Activated CD8-positive, alpha-beta memory T cell treated with anti-CD3 and anti-CD28 coated beads, Interleukin-2, amount 10 ng/mL, durations not matched to agents 7 days and 5 days (primary cell): ENCODE measurements at regions not wholly inside any gene's neighbourhood (a gene's known extent, or its start where the extent isn't known, plus 50 kb on each side); places are given as distances from the start of the nearest gene placed in this dataset.
"Not testable (repeated sequence)": the region's sequence is repeated elsewhere in the genome, so short reads cannot be mapped to it uniquely, and the experiment has no call there.

Experiments used
- ATAC-seq: fragments of 150-1000 bp; cut with Tn5 transposase; one replicate; pipeline ENCODE4 v1.10.0; 2021; ENCODE audit warnings: moderate library complexity
- CTCF ChIA-PET: fragments of 350-600 bp; sonication (Branson Sonifier 250); formaldehyde crosslinking; loops from one replicate; lab custom pipeline; 2021; ENCODE audit warnings: antibody characterized with exemption; lab: Charles Lee
- DNase-seq: peaks from one replicate; pipeline ENCODE4 v3.0.0-alpha.2; 2020
- H3K27ac Mint-ChIP-seq: one replicate; pipeline ENCODE4 v1.8.0; 2021; ENCODE audit warnings: mild to moderate bottlenecking, mixed read lengths
- H3K27me3 Mint-ChIP-seq: one replicate; pipeline ENCODE4 v1.8.0; 2021; ENCODE audit warnings: mixed read lengths
- H3K36me3 Mint-ChIP-seq: one replicate; pipeline ENCODE4 v1.8.0; 2021; ENCODE audit warnings: mild to moderate bottlenecking, mixed read lengths
- H3K4me1 Mint-ChIP-seq: one replicate; pipeline ENCODE4 v1.8.0; 2021; ENCODE audit warnings: mixed read lengths
- H3K4me3 Mint-ChIP-seq: one replicate; pipeline ENCODE4 v1.8.0; 2021; ENCODE audit warnings: mild to moderate bottlenecking, moderate library complexity, mixed read lengths
- H3K9me3 Mint-ChIP-seq: one replicate; pipeline ENCODE4 v1.8.0; 2022; ENCODE audit warnings: low read depth, mixed read lengths

DNA sequence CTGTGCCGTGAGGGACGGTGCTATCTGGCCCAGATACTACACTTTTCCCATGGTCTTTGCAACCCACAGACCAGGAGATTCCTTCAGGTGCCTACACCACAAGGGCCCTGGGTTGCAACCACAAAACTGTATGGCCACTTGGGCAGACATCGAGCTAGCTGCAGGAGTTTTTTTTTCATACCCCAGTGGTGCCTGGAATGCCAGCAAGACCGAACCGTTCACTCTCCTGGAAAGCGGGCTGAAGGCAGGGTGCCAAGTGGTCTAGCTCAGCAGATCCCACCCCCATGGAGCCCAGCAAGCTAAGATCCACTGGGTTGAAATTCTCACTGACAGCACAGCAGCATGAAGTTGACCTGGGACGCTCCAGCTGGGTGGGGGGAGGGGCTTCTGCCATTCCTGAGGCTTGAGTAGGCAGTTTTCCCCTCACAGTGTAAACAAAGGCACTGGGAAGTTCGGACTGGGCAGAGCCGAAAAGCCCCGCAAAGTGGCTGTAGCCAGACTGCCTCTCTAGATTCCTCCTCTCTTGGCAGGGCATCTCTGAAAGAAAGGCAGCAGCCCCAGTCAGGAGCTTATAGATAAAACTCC lies 638.9 kb downstream of the SLC16A7 start:
- H3K4me1 Mint-ChIP-seq, H3K36me3 Mint-ChIP-seq, DNase-seq, H3K27ac Mint-ChIP-seq, H3K9me3 Mint-ChIP-seq, H3K27me3 Mint-ChIP-seq, CTCF ChIA-PET, ATAC-seq, H3K4me3 Mint-ChIP-seq: not testable (repeated sequence)

DNA sequence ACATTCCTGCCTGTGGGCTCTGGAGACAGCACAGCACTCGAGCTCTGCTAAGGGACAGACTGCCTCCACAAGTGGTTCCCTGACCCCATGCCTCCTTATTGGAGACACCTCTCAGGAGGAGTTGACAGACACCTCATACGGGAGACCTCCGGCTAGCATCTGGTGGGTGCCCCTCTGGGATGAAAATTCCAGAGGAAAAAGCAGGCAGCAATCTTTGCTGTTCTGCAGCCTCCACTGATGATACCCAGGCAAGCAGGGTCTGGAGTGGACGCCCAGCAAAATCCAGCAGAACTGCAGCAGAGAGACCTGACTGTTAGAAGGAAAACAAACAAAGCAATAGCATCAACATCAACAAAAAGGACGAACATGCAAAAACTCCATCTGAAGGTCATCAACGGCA lies 639.4 kb downstream of the SLC16A7 start:
- no peaks in the 10 kb centered on the region for H3K27me3 Mint-ChIP-seq
- H3K27ac Mint-ChIP-seq: no peak overlapping the region
- DNase-seq (no peak), ATAC-seq (no peak)
- H3K36me3 Mint-ChIP-seq: no peaks in the 10 kb centered on the region
- no peaks in the 10 kb centered on the region for H3K4me1 Mint-ChIP-seq
- peaks cover 6% of the 10 kb centered on the region for H3K9me3 Mint-ChIP-seq
- H3K4me3 Mint-ChIP-seq: no peak overlapping the region
- CTCF ChIA-PET: no interaction called here

DNA sequence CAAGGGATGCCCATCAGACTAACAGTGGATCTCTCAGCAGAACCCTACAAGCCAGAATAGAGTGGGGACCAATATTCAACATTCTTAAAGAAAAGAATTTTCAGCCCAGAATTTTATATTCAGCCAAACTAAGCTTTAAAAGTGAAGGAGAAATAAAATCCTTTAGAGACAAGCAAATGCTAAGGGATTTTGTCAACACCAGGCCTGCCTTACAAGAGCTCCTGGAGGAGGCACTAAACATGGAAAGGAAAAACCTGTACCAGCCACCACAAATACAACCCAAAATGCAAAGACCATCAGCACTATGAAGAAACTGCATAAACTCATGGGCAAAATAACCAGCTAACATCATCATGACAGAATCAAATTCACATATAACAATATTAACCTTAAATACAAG lies 640.6 kb downstream of the SLC16A7 start:
- H3K27ac Mint-ChIP-seq, ATAC-seq, H3K4me3 Mint-ChIP-seq, H3K36me3 Mint-ChIP-seq, H3K4me1 Mint-ChIP-seq, H3K9me3 Mint-ChIP-seq, CTCF ChIA-PET, DNase-seq, H3K27me3 Mint-ChIP-seq: not testable (repeated sequence)

DNA sequence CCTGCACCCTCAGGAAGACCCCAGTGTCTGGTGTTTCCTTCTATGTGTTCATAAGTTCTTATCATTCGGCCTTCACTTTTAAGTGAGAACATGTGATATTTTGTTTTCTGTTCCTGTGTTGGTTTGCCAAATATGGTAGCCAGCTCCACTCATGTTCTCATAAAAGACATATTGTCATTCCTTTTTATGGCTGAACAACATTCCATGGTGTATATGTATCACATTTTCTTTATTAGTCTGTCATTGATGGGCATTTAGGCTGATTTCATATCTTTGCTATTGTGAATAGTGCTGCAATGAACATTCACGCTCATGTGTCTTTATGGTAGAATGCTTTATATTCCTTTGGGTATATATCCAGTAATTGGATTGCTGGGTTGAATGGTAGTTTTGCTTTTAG lies 645.1 kb downstream of the SLC16A7 start:
- Mint-ChIP-seq H3K27ac (no peak overlapping the region), H3K9me3 (peaks cover 3% of the 10 kb centered on the region), H3K4me3 (no peak overlapping the region), H3K27me3 (no peaks in the 10 kb centered on the region), H3K4me1 (no peaks in the 10 kb centered on the region), H3K36me3 (no peaks in the 10 kb centered on the region)
- DNase-seq (no peak), ATAC-seq (no peak)
- CTCF ChIA-PET: no interaction called here

DNA sequence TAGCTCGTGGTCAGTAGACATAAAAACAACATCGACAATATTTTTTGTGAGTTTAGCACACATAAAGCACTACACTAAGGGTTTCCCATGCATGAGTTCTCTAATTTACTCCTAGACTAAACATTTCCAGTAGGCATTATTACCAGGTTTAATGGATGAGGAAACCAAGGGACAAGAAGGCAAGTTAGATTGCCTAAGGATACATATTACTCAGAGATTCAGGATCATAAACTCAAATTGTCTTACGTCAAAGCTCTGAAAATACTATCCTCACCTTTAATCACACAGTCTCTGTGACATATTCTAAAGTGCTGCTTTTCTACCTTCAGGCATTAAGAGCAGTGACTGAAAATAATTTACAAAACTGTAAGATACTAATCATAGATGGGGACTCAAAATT lies 655.3 kb downstream of the SLC16A7 start:
- Mint-ChIP-seq H3K27ac (no peak overlapping the region), H3K36me3 (no peaks in the 10 kb centered on the region), H3K4me1 (no peaks in the 10 kb centered on the region), H3K9me3 (peaks cover 5% of the 10 kb centered on the region), H3K4me3 (no peak overlapping the region), H3K27me3 (no peaks in the 10 kb centered on the region)
- CTCF ChIA-PET: no interaction called here
- ATAC-seq (no peak), DNase-seq (no peak)

DNA sequence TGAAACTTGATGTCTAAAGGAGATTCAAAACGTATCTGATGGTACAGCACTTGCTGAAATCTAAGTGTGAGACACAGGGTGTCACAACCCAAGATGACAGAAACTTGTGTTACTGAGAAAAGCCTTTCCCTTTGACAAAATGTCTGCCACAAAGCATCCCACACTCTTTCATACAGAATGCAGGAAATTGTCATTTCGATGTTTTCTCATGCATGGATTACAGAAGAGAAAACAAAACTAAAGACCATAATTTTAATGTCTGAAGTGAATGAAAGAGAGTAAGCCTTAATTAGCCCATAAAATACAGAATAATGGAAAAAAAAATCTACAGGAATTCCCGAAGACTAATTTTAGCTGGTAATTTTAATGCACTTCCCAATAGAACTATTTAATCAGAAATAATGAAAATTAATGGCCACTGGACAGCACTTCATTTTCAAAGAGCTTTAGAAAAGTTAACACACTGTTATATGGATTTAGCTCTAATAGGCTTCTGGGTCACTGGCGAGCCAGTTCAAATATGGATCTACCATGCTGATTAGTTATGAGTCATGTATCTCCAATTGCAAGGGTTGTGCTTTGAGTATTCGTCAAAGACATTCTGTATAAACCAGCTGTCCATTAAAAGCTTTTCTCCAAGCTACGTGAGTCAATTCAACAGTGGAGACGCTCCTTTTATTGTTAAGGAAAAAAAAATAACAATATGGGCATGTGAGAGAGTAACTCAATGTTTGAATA lies 656.7 kb downstream of the SLC16A7 start:
- no peak for ATAC-seq
- Mint-ChIP-seq H3K27ac (no peak overlapping the region), H3K36me3 (no peaks in the 10 kb centered on the region), H3K4me3 (no peak overlapping the region), H3K4me1 (no peaks in the 10 kb centered on the region), H3K27me3 (no peaks in the 10 kb centered on the region), H3K9me3 (peaks cover 2% of the 10 kb centered on the region)
- no peak for DNase-seq
- CTCF ChIA-PET: no interaction called here

GRCh38 chr12:60255044-60255443 lies 659.2 kb downstream of the SLC16A7 start:
- Mint-ChIP-seq H3K4me1 (no peaks in the 10 kb centered on the region), H3K4me3 (no peak overlapping the region), H3K9me3 (peaks cover 2% of the 10 kb centered on the region), H3K27ac (no peak overlapping the region), H3K36me3 (no peaks in the 10 kb centered on the region), H3K27me3 (no peaks in the 10 kb centered on the region)
- ATAC-seq (no peak), DNase-seq (no peak)
- CTCF ChIA-PET: no interaction called here

- ATAC-seq: no peak
- no peaks in the 10 kb centered on the region for H3K27me3 Mint-ChIP-seq
- no peaks in the 10 kb centered on the region for H3K4me1 Mint-ChIP-seq
- H3K36me3 Mint-ChIP-seq: no peaks in the 10 kb centered on the region
- DNase-seq: no peak
- H3K27ac Mint-ChIP-seq: no peak overlapping the region
- H3K4me3 Mint-ChIP-seq: no peak overlapping the region
- CTCF ChIA-PET: no interaction called here
- H3K9me3 Mint-ChIP-seq: peaks cover 2% of the 10 kb centered on the region
Observed at GRCh38 chr12:60257063-60257462, 661.2 kb downstream of the SLC16A7 start.

DNA sequence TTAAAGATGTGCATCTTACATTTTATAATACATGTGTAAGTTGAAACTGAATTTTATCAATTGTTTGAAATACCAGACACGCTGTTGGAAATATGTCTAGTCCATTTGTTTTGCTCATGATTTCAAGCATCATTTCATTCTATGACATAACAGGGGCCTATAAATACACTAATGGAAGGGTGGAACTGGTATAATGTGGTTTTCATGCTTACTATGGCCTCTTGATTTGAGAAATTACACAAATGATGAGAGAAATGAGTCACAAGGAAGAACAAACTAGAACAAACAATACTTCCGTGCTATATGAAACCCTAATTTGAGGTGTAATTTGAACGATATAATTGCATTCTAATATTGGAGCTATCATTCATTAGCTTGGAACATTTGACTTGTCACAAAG lies 663.4 kb downstream of the SLC16A7 start:
- Mint-ChIP-seq H3K27ac (no peak overlapping the region), H3K4me3 (no peak overlapping the region), H3K4me1 (no peaks in the 10 kb centered on the region), H3K9me3 (peaks cover 1% of the 10 kb centered on the region), H3K27me3 (no peaks in the 10 kb centered on the region), H3K36me3 (no peaks in the 10 kb centered on the region)
- DNase-seq: no peak
- CTCF ChIA-PET: no interaction called here
- no peak for ATAC-seq

- no peak for DNase-seq
- no peak overlapping the region for H3K27ac Mint-ChIP-seq
- peaks cover 2% of the 10 kb centered on the region for H3K9me3 Mint-ChIP-seq
- CTCF ChIA-PET: no interaction called here
- no peaks in the 10 kb centered on the region for H3K4me1 Mint-ChIP-seq
- no peak for ATAC-seq
- no peak overlapping the region for H3K4me3 Mint-ChIP-seq
- no peaks in the 10 kb centered on the region for H3K27me3 Mint-ChIP-seq
- H3K36me3 Mint-ChIP-seq: no peaks in the 10 kb centered on the region
Observed at GRCh38 chr12:60262378-60262777, 666.5 kb downstream of the SLC16A7 start.

DNA sequence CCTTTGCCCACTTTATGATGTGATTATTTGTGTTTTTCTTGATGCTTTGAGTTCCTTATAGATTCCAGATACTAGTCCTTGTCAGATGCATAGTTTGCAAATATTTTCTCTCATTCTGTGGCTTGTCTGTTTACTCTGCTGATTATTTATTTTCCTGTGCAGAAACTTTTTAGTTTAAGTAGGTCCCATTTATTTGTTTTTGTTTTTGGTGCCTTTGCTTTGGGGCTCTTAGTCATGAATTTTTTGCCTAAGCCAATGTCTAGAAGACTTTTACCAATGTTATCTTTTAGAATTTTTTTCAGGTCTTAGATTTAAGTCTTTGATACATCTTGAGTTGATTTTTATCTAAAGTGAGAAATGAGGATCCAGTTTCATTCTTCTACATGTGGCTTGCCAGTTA lies 667.3 kb downstream of the SLC16A7 start:
- Mint-ChIP-seq H3K4me1 (no peaks in the 10 kb centered on the region), H3K27ac (no peak overlapping the region), H3K36me3 (no peaks in the 10 kb centered on the region), H3K9me3 (peaks cover 4% of the 10 kb centered on the region), H3K4me3 (no peak overlapping the region), H3K27me3 (no peaks in the 10 kb centered on the region)
- ATAC-seq: no peak
- no peak for DNase-seq
- CTCF ChIA-PET: no interaction called here

DNA sequence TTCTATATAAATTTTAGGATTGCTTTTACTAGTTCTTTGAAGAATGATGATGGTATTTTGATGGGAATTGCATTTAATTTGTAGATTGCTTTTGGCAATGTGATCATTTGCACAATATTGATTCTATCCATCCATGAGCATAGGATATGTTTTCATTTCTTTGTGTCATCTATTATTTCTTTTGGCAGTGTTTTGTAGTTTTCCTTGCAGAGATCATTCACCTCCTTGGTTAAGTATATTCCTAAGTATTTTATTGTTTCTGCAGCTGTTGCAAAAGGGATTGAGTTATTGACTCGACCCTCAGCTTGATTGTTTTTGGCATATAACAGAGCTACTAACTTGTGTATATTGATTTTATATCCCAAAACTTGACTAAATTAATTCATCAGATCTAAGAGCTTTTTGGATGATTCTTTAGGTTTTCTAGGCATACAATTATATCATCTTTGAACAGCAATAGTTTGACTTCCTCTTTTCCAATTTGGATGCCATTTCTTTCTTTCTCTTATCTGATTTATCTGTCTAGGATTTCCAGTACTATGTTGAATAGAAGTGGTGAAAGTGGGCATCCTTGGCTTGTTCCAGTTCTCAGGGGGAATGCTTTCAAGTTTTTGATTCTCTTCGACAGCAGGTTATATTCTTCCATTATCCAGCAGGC lies 668.1 kb downstream of the SLC16A7 start:
- CTCF ChIA-PET: no interaction called here
- ATAC-seq: no peak

DNA sequence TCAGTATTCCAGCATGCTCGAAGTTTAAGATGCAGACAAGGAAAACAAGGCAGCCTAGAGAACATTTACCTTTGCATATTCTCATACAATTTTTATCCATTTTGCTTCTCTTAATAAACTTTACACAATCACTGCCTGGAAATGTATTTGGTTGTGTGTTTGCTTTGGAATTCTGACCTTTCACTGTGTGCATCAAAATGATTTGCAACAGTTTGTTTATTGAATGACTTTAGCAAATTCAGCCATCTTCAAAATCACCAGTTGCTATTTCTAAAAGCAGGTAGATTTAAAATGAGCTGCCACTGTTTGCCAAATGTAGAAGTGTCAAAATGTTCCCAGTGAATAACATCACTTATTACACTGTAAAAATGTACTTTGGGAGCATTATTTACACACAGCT lies 669.9 kb downstream of the SLC16A7 start:
- CTCF ChIA-PET: no interaction called here
- DNase-seq (no peak), ATAC-seq (no peak)
- Mint-ChIP-seq H3K27ac (no peak overlapping the region), H3K4me1 (no peaks in the 10 kb centered on the region), H3K9me3 (peaks cover 6% of the 10 kb centered on the region), H3K36me3 (no peaks in the 10 kb centered on the region), H3K27me3 (no peaks in the 10 kb centered on the region), H3K4me3 (no peak overlapping the region)

More for the DNA sequence above, 668.1 kb downstream of the SLC16A7 start:
- Mint-ChIP-seq H3K27ac (no peak overlapping the region), H3K9me3 (peaks cover 4% of the 10 kb centered on the region), H3K36me3 (no peaks in the 10 kb centered on the region), H3K4me1 (no peaks in the 10 kb centered on the region), H3K27me3 (no peaks in the 10 kb centered on the region), H3K4me3 (no peak overlapping the region)
- DNase-seq: no peak

DNA sequence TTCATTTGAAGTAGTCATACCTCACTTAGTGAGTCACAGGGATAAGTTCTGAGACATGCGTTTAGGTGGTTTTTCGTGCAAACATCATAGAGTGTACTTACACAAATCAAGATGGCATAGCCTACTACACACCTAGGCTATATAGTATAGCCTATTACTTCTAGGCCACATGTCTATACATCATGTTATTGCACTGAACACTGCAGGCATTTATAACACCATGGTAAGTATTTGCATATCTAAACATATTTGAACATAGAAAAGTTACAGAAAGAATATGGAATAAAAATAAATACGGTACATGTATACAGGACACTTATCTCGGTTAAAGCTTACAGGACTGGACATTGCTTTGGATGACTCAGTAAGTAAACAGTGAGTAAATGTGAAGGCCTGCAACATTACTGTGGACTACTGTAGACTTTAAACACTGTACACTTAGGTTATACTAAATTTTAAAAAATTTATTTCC lies 670.6 kb downstream of the SLC16A7 start:
- no peak overlapping the region for H3K27ac Mint-ChIP-seq
- CTCF ChIA-PET: no interaction called here
- no peaks in the 10 kb centered on the region for H3K27me3 Mint-ChIP-seq
- H3K9me3 Mint-ChIP-seq: peaks cover 9% of the 10 kb centered on the region
- DNase-seq (no peak), ATAC-seq (no peak)
- no peaks in the 10 kb centered on the region for H3K4me1 Mint-ChIP-seq
- H3K36me3 Mint-ChIP-seq: no peaks in the 10 kb centered on the region
- no peak overlapping the region for H3K4me3 Mint-ChIP-seq
